Trophoblast cell (in vitro differentiated cells and primary cell): ENCODE measurements at regions not wholly inside any gene's neighbourhood (a gene's known extent, or its start where the extent isn't known, plus 50 kb on each side); places are given as distances from the start of the nearest gene placed in this dataset.

Experiments
- DNase-seq, 2 donors: peaks; one replicate each; pipeline ENCODE4 v3.0.0-alpha.2; 2016
- H2AFZ ChIP-seq: 2 replicates; pipeline ENCODE4 v1.6.1; 2013; ENCODE audit warnings: low read length, moderate library complexity, mild to moderate bottlenecking; ENCODE audit not compliant: insufficient read depth, poor library complexity
- H2AK5ac ChIP-seq: 2 replicates; pipeline ENCODE4 v1.6.1; 2013; ENCODE audit warnings: mild to moderate bottlenecking, low read length
- H2BK120ac ChIP-seq: 2 replicates; pipeline ENCODE4 v1.6.1; 2013; ENCODE audit warnings: low read length, mild to moderate bottlenecking, moderate library complexity; ENCODE audit not compliant: insufficient read depth, poor library complexity
- H2BK12ac ChIP-seq: 2 replicates; pipeline ENCODE4 v1.6.1; 2013; ENCODE audit warnings: mild to moderate bottlenecking, low read length, moderate library complexity
- H2BK5ac ChIP-seq: 2 replicates; pipeline ENCODE4 v1.6.1; 2013; ENCODE audit warnings: low read length, low read depth, moderate library complexity, mild to moderate bottlenecking; ENCODE audit not compliant: poor library complexity
- H3K14ac ChIP-seq: 2 replicates; pipeline ENCODE4 v1.6.1; 2013; ENCODE audit warnings: mild to moderate bottlenecking, low read length
- H3K18ac ChIP-seq: 2 replicates; pipeline ENCODE4 v1.6.1; 2013; ENCODE audit warnings: mild to moderate bottlenecking, low read length
- H3K23ac ChIP-seq: 2 replicates; pipeline ENCODE4 v1.6.1; 2013; ENCODE audit warnings: low read length
- H3K27ac ChIP-seq: 2 replicates; pipeline ENCODE4 v1.5.1; 2013; ENCODE audit warnings: low read depth, mild to moderate bottlenecking, inconsistent platforms, low read length, moderate library complexity
- H3K27me3 ChIP-seq: 2 replicates; pipeline ENCODE4 v1.6.1; 2013; ENCODE audit warnings: inconsistent platforms, mild to moderate bottlenecking, low read length, moderate library complexity; ENCODE audit not compliant: insufficient read depth
- H3K36me3 ChIP-seq, 2 experiments: 1 replicate in 1 of 2; 2 replicates in 1 of 2; pipeline ENCODE4 v1.6.1; 2013; ENCODE audit warnings: low read length in 2 of 2, mild to moderate bottlenecking in 2 of 2, moderate library complexity in 1 of 2; ENCODE audit not compliant: insufficient read depth in 2 of 2, control insufficient read depth in 1 of 2
- H3K4ac ChIP-seq: 2 replicates; pipeline ENCODE4 v1.6.1; 2013; ENCODE audit warnings: low read depth, mild to moderate bottlenecking, low read length, moderate library complexity
- H3K4me1 ChIP-seq, 2 experiments: 1 replicate in 1 of 2; 2 replicates in 1 of 2; pipeline ENCODE4 v1.6.1; 2013; ENCODE audit warnings: low read length in 2 of 2, mild to moderate bottlenecking in 2 of 2, moderate library complexity in 1 of 2; ENCODE audit not compliant: insufficient read depth in 2 of 2, control insufficient read depth in 1 of 2
- H3K4me2 ChIP-seq: 2 replicates; pipeline ENCODE4 v1.6.1; 2013; ENCODE audit warnings: inconsistent platforms, mild to moderate bottlenecking, low read length, moderate library complexity
- H3K4me3 ChIP-seq: 2 replicates; pipeline ENCODE4 v1.5.1; 2013; ENCODE audit warnings: mild to moderate bottlenecking, low read depth, low read length, inconsistent platforms
- H3K79me1 ChIP-seq: one replicate; pipeline ENCODE4 v1.6.1; 2013; ENCODE audit warnings: low read length
- H3K79me2 ChIP-seq: 2 replicates; pipeline ENCODE4 v1.6.1; 2013; ENCODE audit warnings: low read length, mild to moderate bottlenecking; ENCODE audit not compliant: control insufficient read depth, insufficient read depth, poor library complexity
- H3K9ac ChIP-seq: 2 replicates; pipeline ENCODE4 v1.6.1; 2013; ENCODE audit warnings: mild to moderate bottlenecking, low read length
- H3K9me3 ChIP-seq: 2 replicates; pipeline ENCODE4 v1.6.1; 2013; ENCODE audit warnings: low read depth, mild to moderate bottlenecking, control low read depth, inconsistent platforms, low read length; ENCODE audit not compliant: insufficient read depth
- H4K12ac ChIP-seq: 2 replicates; pipeline ENCODE4 v1.6.1; 2013; ENCODE audit warnings: low read depth, mild to moderate bottlenecking, low read length, moderate library complexity
- H4K8ac ChIP-seq: 2 replicates; pipeline ENCODE4 v1.6.1; 2013; ENCODE audit warnings: low read depth, mild to moderate bottlenecking, low read length, moderate library complexity
- H4K91ac ChIP-seq: one replicate; pipeline ENCODE4 v1.6.1; 2013; ENCODE audit warnings: low read depth, mild to moderate bottlenecking, low read length, moderate library complexity
- WGBS: extraction: QIAGEN DNeasy Blood & Tissue Kit; methylation state at CpG from one replicate; pipeline ENCODE4 v1.1.7; 2013; ENCODE audit warnings: missing lambda C conversion rate; ENCODE audit not compliant: insufficient read length, insufficient coverage; ENCODE audit errors: extremely low coverage; 5-methylcytosine and 5-hydroxymethylcytosine counted together

- Histone ChIP-seq H2BK120ac (no peak overlapping the region), H3K9ac (no peak overlapping the region), H3K79me2 (no peaks in the 10 kb centered on the region), H2BK12ac (no peak overlapping the region), H2BK5ac (no peak overlapping the region), H3K23ac (no peak overlapping the region), H4K91ac (no peak overlapping the region), H3K4me1 (no peaks in the 10 kb centered on the region), H2AK5ac (no peak overlapping the region), H4K12ac (no peak overlapping the region), H3K4me3 (no peak overlapping the region), H3K27me3 (no peaks in the 10 kb centered on the region), H3K79me1 (no peaks in the 10 kb centered on the region), H2AFZ (no peak overlapping the region), H3K9me3 (no peaks in the 10 kb centered on the region), H3K27ac (no peak overlapping the region), H3K18ac (no peak overlapping the region), H3K4me2 (no peak overlapping the region), H4K8ac (no peak overlapping the region), H3K14ac (no peak overlapping the region), H3K36me3 (no peaks in the 10 kb centered on the region), H3K4ac (no peak overlapping the region)
- no peak for DNase-seq
- no CpG with 5 or more reads among the region's 3 CpGs for WGBS
Measured at GRCh38 chr5:107149243-107150005, 521.3 kb downstream of the EFNA5 start.

- H3K9ac ChIP-seq: no peak overlapping the region
- H4K12ac ChIP-seq: no peak overlapping the region
- no peaks in the 10 kb centered on the region for H3K79me2 ChIP-seq
- H3K4me3 ChIP-seq: no peak overlapping the region
- H4K8ac ChIP-seq: no peak overlapping the region
- no peak overlapping the region for H3K27ac ChIP-seq
- no peak overlapping the region for H3K4ac ChIP-seq
- H2BK5ac ChIP-seq: no peak overlapping the region
- H3K27me3 ChIP-seq: no peaks in the 10 kb centered on the region
- no peaks in the 10 kb centered on the region for H3K79me1 ChIP-seq
- no peak overlapping the region for H3K14ac ChIP-seq
- WGBS: no CpG with 5 or more reads among the region's 1 CpG
- no peak overlapping the region for H2AK5ac ChIP-seq
- no peak overlapping the region for H3K18ac ChIP-seq
- no peak overlapping the region for H3K4me2 ChIP-seq
- no peak overlapping the region for H2BK12ac ChIP-seq
- no peak overlapping the region for H3K23ac ChIP-seq
- H2BK120ac ChIP-seq: no peak overlapping the region
- H2AFZ ChIP-seq: no peak overlapping the region
- no peaks in the 10 kb centered on the region for H3K4me1 ChIP-seq
- no peak for DNase-seq
- H4K91ac ChIP-seq: no peak overlapping the region
- H3K36me3 ChIP-seq: no peaks in the 10 kb centered on the region
- no peaks in the 10 kb centered on the region for H3K9me3 ChIP-seq
Measured at GRCh38 chr5:107147589-107147988, 523.1 kb downstream of the EFNA5 start.

- WGBS: no CpG with 5 or more reads among the region's 4 CpGs
- no peak overlapping the region for H3K9ac ChIP-seq
Measured at GRCh38 chr5:107146901-107147300, 523.8 kb downstream of the EFNA5 start.

GRCh38 chr5:107135391-107135790 lies 535.3 kb downstream of the EFNA5 start:
- Histone ChIP-seq H2AK5ac (no peak overlapping the region), H3K27ac (no peak overlapping the region), H2AFZ (no peak overlapping the region), H3K9me3 (no peaks in the 10 kb centered on the region), H3K4ac (no peak overlapping the region), H3K79me2 (no peaks in the 10 kb centered on the region), H2BK120ac (no peak overlapping the region), H3K4me2 (no peak overlapping the region), H3K23ac (no peak overlapping the region), H2BK5ac (no peak overlapping the region), H3K18ac (no peak overlapping the region), H4K91ac (no peak overlapping the region), H2BK12ac (no peak overlapping the region), H3K4me3 (no peak overlapping the region), H3K27me3 (no peaks in the 10 kb centered on the region), H3K14ac (no peak overlapping the region), H4K12ac (no peak overlapping the region), H4K8ac (no peak overlapping the region), H3K79me1 (no peaks in the 10 kb centered on the region), H3K9ac (no peak overlapping the region), H3K36me3 (no peaks in the 10 kb centered on the region), H3K4me1 (no peaks in the 10 kb centered on the region)
- no peak for DNase-seq
- whole genome bisulfite sequencing: no CpG with 5 or more reads among the region's 2 CpGs

More at GRCh38 chr5:107146901-107147300, 523.8 kb downstream of the EFNA5 start:
- Histone ChIP-seq H2BK120ac (no peak overlapping the region), H3K9me3 (no peaks in the 10 kb centered on the region), H3K4me3 (no peak overlapping the region), H3K23ac (no peak overlapping the region), H4K91ac (no peak overlapping the region), H3K27me3 (no peaks in the 10 kb centered on the region), H2BK5ac (no peak overlapping the region), H2AK5ac (no peak overlapping the region), H2BK12ac (no peak overlapping the region), H3K79me2 (no peaks in the 10 kb centered on the region), H3K14ac (no peak overlapping the region), H3K27ac (no peak overlapping the region), H3K36me3 (no peaks in the 10 kb centered on the region), H4K8ac (no peak overlapping the region), H2AFZ (no peak overlapping the region), H3K4me1 (no peaks in the 10 kb centered on the region), H3K18ac (no peak overlapping the region), H3K4ac (no peak overlapping the region), H3K4me2 (no peak overlapping the region), H4K12ac (no peak overlapping the region), H3K79me1 (no peaks in the 10 kb centered on the region)
- DNase-seq: no peak
